ENCODE measurements at regions not wholly inside any gene's neighbourhood (a gene's known extent, or its start where the extent isn't known, plus 50 kb on each side); places are given as distances from the start of the nearest gene placed in this dataset.

- no peak overlapping the region for H3K4me3 ChIP-seq (ENCODE audit: low read length in 3 of 3)
- H3K27me3 ChIP-seq (ENCODE audit: control insufficient read depth, insufficient read depth, low read length): no peaks in the 10 kb centered on the region
- DNase-seq (no peak), FAIRE-seq (no peak)
- intact Hi-C loops (cut with DNase I): no loop called here
- H3K36me3 ChIP-seq (ENCODE audit: control insufficient read depth in 2 of 3, insufficient read depth in 3 of 3, low read length in 3 of 3): no peaks in the 10 kb centered on the region
- H3K9me3 ChIP-seq (ENCODE audit: control insufficient read depth in 2 of 3, insufficient read depth in 1 of 3, low read length in 3 of 3): no peaks in the 10 kb centered on the region
- H3K9ac ChIP-seq (ENCODE audit: low read length in 3 of 3): no peak overlapping the region
- no peaks in the 10 kb centered on the region for H3K4me1 ChIP-seq (ENCODE audit: control insufficient read depth in 2 of 3, insufficient read depth in 2 of 3, low read depth in 1 of 3, low read length in 3 of 3)
- H3K27ac ChIP-seq (ENCODE audit: low read depth in 2 of 2, low read length in 2 of 2): no peak overlapping the region
- TF ChIP-seq CTCF (IDR thresholded peaks at IDR 0.05; ENCODE audit: borderline replicate concordance, extremely low read depth, insufficient read depth): no peak
Observed at GRCh38 chr1:68973459-68974244, 476.8 kb upstream of the DEPDC1 start.

- no peak overlapping the region for H3K27ac ChIP-seq (ENCODE audit: low read depth in 2 of 2, low read length in 2 of 2)
- no peaks in the 10 kb centered on the region for H3K4me1 ChIP-seq (ENCODE audit: control insufficient read depth in 2 of 3, insufficient read depth in 2 of 3, low read depth in 1 of 3, low read length in 3 of 3)
- no peaks in the 10 kb centered on the region for H3K36me3 ChIP-seq (ENCODE audit: control insufficient read depth in 2 of 3, insufficient read depth in 3 of 3, low read length in 3 of 3)
- H3K9ac ChIP-seq (ENCODE audit: low read length in 3 of 3): no peak overlapping the region
- DNase-seq: no peak
- H3K27me3 ChIP-seq (ENCODE audit: control insufficient read depth, insufficient read depth, low read length): no peaks in the 10 kb centered on the region
- intact Hi-C loops (cut with DNase I): no loop called here
- TF ChIP-seq CTCF (IDR thresholded peaks at IDR 0.05; ENCODE audit: borderline replicate concordance, extremely low read depth, insufficient read depth): no peak
- H3K9me3 ChIP-seq (ENCODE audit: control insufficient read depth in 2 of 3, insufficient read depth in 1 of 3, low read length in 3 of 3): no peaks in the 10 kb centered on the region
- no peak for FAIRE-seq
- no peak overlapping the region for H3K4me3 ChIP-seq (ENCODE audit: low read length in 3 of 3)
Observed at GRCh38 chr1:68974447-68974846, 477.6 kb upstream of the DEPDC1 start.

GRCh38 chr1:68975212-68975933 is 478.5 kb upstream of the DEPDC1 start:
- H3K27ac ChIP-seq (ENCODE audit: low read depth in 2 of 2, low read length in 2 of 2): no peak overlapping the region
- FAIRE-seq (no peak), DNase-seq (peak in 3 of 5 donors; percentile 58 to 83 (median 83))
- H3K4me3 ChIP-seq (ENCODE audit: low read length in 3 of 3): no peak overlapping the region
- intact Hi-C loops (cut with DNase I): no loop called here
- H3K4me1 ChIP-seq (ENCODE audit: control insufficient read depth in 2 of 3, insufficient read depth in 2 of 3, low read depth in 1 of 3, low read length in 3 of 3): no peaks in the 10 kb centered on the region
- no peaks in the 10 kb centered on the region for H3K9me3 ChIP-seq (ENCODE audit: control insufficient read depth in 2 of 3, insufficient read depth in 1 of 3, low read length in 3 of 3)
- H3K27me3 ChIP-seq (ENCODE audit: control insufficient read depth, insufficient read depth, low read length): no peaks in the 10 kb centered on the region
- H3K9ac ChIP-seq (ENCODE audit: low read length in 3 of 3): no peak overlapping the region
- H3K36me3 ChIP-seq (ENCODE audit: control insufficient read depth in 2 of 3, insufficient read depth in 3 of 3, low read length in 3 of 3): no peaks in the 10 kb centered on the region
- TF ChIP-seq CTCF (IDR thresholded peaks at IDR 0.05; ENCODE audit: borderline replicate concordance, extremely low read depth, insufficient read depth): no peak

All from kidney (tissue), 13 donors.